ENCODE measurements at regions not wholly inside any gene's neighbourhood (a gene's known extent, or its start where the extent isn't known, plus 50 kb on each side); places are given as distances from the start of the nearest gene placed in this dataset.
"Not testable (repeated sequence)": the region's sequence is repeated elsewhere in the genome, so short reads cannot be mapped to it uniquely, and the experiment has no call there.

GRCh38 chr12:24352363-24352762 lies 402.9 kb upstream of the SOX5 start:
- no peak for DNase-seq

GRCh38 chr12:24349051-24349799 lies 399.8 kb upstream of the SOX5 start:
- DNase-seq: no peak

GRCh38 chr12:24348180-24348579 lies 398.7 kb upstream of the SOX5 start:
- not testable (repeated sequence) for DNase-seq

GRCh38 chr12:24328261-24328660 lies 378.8 kb upstream of the SOX5 start:
- DNase-seq: no peak

GRCh38 chr12:24325331-24325730 lies 375.9 kb upstream of the SOX5 start:
- no peak for DNase-seq

GRCh38 chr12:24307716-24308335 lies 358.4 kb upstream of the SOX5 start:
- DNase-seq: no peak

GRCh38 chr12:24307153-24307552 lies 357.7 kb upstream of the SOX5 start:
- no peak for DNase-seq

- DNase-seq: no peak
Observed at GRCh38 chr12:24306001-24306400, 356.5 kb upstream of the SOX5 start.

GRCh38 chr12:24304285-24304684 lies 354.8 kb upstream of the SOX5 start:
- no peak for DNase-seq

GRCh38 chr12:24302708-24303107 lies 353.2 kb upstream of the SOX5 start:
- DNase-seq: peak; percentile 72

GRCh38 chr12:24297516-24297915 lies 348.0 kb upstream of the SOX5 start:
- DNase-seq: no peak

- DNase-seq: no peak
Observed at GRCh38 chr12:24293549-24293948, 344.1 kb upstream of the SOX5 start.

GRCh38 chr12:24287963-24288362 lies 338.5 kb upstream of the SOX5 start:
- no peak for DNase-seq

- DNase-seq: no peak
Observed at GRCh38 chr12:24285448-24285847, 336.0 kb upstream of the SOX5 start.

- no peak for DNase-seq
Observed at GRCh38 chr12:24281341-24281740, 331.9 kb upstream of the SOX5 start.

GRCh38 chr12:24280056-24280842 lies 330.8 kb upstream of the SOX5 start:
- no peak for DNase-seq

- no peak for DNase-seq
Observed at GRCh38 chr12:24278832-24279231, 329.4 kb upstream of the SOX5 start.

- no peak for DNase-seq
Observed at GRCh38 chr12:24270965-24271364, 321.5 kb upstream of the SOX5 start.

GRCh38 chr12:24270464-24270863 lies 321.0 kb upstream of the SOX5 start:
- no peak for DNase-seq

GRCh38 chr12:24268663-24269186 lies 319.3 kb upstream of the SOX5 start:
- peak; percentile 79 for DNase-seq

GRCh38 chr12:24266982-24267381 lies 317.5 kb upstream of the SOX5 start:
- peak; percentile 63 for DNase-seq

GRCh38 chr12:24256684-24257083 lies 307.2 kb upstream of the SOX5 start:
- no peak for DNase-seq

- no peak for DNase-seq
Observed at GRCh38 chr12:24255920-24256665, 306.6 kb upstream of the SOX5 start.
